H1 (cell line): ENCODE measurements at regions not wholly inside any gene's neighbourhood (a gene's known extent, or its start where the extent isn't known, plus 50 kb on each side); places are given as distances from the start of the nearest gene placed in this dataset.

Experiments
- BACH1 ChIP-seq: IDR thresholded peaks from 2 replicates; pipeline ENCODE4 v1.6.1; 2012; ENCODE audit warnings: low read length, improper control_type of control experiment
- USF2 ChIP-seq: IDR thresholded peaks from 2 replicates; pipeline ENCODE4 v1.6.1; 2011; ENCODE audit warnings: low read length, improper control_type of control experiment

- no peak for TF ChIP-seq USF2
- no peak for TF ChIP-seq BACH1
These were observed 77.2 kb downstream of the KLF12 start (continued) for GRCh38 chr13:74056801-74057542.
